ENCODE measurements at regions not wholly inside any gene's neighbourhood (a gene's known extent, or its start where the extent isn't known, plus 50 kb on each side); places are given as distances from the start of the nearest gene placed in this dataset.

GRCh38 chr5:36355516-36355915 is 53.8 kb upstream of the RANBP3L start:
- DNase-seq: no peak

GRCh38 chr5:36356915-36357314 is 55.2 kb upstream of the RANBP3L start:
- no peak for DNase-seq

DNA sequence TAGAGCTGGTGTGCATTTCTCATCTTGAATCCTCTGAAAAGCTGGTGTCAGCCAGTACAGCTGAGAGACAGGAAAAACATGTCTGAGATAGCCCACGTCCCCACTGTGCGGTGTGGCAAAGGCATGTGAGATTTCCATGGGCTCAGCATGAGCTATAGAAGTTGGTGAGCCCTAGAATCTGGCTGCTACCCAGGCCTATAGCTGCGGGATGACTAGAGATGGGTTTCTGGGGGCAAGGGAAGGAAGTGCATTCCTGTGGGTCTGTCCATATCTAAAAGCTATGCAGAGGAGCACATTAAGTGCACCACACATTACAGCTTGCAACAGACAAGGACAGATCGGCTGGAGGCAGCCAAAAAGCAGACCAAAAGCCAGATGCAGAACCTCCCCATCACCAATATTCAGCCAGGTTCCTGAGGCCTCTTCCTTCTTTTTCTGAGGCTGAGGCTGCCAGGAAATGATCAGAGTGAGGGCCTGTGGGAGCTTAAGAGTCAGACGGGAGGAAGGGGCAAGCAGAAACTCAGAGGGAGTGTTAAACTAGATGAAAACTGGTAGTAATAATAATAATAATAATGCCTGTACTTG is 55.8 kb upstream of the RANBP3L start:
- no peak for DNase-seq

DNA sequence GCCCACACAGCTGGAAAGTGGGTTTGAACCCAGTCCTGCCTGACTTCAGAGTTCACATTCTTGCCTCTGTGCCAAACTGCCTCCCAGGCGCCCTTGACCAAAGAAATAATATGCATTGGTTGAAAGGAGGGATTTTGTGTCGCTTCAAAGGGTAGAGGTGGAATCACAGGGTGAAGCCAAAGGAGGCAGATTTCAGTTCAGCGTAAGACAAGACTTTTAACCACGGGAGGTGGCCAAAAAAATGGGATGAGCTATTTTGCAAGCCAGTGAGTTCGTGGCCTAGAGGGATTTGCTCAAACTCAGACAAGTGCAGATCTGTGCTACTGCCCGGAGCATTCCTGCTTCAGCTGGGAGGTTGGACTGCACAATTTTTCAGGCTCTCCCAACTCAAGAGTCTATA is 57.6 kb upstream of the RANBP3L start:
- DNase-seq: no peak

GRCh38 chr5:36360307-36360706 is 58.6 kb upstream of the RANBP3L start:
- DNase-seq: no peak

DNA sequence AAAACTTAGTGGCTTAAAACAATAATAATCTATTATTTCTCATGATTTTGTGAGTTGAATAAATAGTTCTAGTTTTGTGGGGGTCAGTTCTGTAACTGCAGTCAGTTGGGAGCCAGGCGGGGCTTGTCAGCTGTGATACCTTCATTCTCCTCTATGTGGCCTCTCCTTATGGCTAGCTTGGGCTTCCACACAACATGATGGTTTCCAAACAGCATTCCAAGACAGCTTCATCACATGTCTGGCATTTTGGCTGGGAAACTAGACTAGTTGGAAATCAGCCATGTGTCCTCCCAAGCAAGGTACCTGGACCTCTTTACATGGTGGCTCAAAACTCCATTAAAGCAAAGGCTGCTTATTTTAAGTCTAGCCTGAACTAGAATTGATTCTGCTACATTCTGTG is 61.4 kb upstream of the RANBP3L start:
- DNase-seq: no peak

GRCh38 chr5:36363744-36364143 is 62.0 kb upstream of the RANBP3L start:
- DNase-seq: no peak

DNA sequence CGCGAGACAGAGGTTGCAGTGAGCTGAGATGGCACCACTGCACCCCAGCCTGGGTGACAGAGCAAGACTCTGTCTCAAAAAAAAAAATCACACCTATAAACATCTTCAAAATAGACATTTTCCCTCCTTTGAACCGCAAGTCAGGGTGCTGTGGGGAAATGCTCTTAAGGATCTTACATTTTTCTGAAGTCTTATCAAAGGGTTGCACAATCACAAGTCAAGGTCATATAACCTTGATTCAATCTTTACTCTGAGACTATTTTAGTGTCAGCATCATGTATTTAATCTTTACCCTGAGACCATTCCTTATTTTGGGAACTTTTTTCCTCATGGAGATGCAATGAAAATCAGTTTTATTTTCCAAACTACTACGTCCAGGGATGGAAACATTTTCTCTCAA is 62.8 kb upstream of the RANBP3L start:
- DNase-seq: no peak

DNA sequence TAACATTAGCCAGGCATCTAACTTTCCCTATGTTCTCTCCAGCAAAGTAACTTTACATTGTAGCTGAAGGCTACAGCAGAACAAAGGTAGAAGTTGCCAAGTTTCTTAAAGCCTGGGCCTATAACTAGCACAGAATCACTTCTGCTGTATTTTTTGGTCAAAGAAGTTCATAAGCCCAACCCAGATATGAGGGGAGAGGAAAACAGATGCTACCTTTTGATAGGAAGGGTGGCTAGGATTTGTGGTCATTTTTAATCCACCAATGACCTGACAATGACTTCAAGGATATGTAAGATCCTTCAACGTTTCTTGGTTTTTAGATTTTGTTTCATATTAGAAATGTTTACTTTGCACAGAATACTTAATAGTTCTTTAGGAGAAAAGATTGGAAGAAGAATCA is 64.2 kb upstream of the RANBP3L start:
- no peak for DNase-seq

GRCh38 chr5:36366883-36367282 is 65.2 kb upstream of the RANBP3L start:
- no peak for DNase-seq

DNA sequence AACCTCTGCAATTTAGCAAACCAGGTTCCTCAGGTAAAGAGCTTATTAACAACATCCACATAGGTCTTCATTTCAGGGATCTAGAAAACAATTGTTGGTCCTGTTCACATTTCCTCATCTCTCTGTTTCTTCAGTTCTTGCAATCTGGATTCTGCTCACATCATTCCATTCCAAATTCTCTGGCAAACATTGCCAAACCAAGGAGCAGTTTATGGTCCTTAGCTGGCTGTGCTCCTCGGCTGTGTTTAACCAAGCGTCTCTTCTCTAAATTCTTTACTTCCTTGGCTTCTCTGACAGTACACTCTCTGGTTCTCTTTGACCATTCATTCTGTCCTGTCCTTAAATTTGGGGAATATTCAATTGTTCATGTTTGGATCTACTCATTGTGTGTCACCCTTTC is 65.8 kb upstream of the RANBP3L start:
- no peak for DNase-seq

DNA sequence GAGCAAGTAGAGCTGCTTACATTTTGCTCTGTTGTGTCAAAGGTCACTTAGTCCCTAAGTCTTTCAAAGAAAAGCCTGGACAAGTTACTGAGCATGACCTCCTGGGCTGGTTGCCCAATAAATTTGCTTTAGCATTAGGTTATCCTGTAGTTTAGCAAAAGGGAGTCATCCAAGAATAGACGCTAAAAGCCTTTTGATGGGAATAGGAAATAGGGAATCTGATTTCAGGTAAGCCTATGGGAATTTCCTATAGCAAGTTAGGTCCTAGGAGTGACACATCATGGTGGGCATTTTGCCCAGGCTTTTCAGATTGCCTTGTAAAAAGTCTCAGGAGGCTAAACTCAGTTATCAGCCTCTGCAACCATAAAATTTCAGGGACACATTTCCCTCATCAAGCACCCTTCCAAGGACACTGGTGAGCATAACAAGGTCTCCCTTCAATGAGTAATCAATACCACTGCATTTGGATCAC is 67.6 kb upstream of the RANBP3L start:
- DNase-seq: no peak

DNA sequence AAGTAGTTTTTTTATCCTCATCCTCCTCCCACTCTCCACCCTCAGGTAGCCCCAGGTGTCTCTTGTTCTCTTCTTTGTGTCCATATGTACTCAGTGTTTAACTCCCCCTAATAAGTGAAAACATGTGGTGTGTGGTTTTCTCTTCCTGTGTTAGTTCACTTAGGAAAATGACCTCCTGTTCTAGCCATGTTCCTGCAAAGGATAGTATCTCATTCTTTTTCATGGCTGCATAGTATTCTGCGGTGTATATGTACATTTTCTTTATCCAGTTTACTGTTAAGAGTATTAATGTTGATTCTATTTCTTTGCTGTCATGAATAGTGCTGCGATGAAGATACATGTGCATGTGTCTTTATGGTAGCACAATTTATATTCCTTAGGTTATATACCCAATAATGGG is 68.4 kb upstream of the RANBP3L start:
- DNase-seq: no peak

GRCh38 chr5:36371366-36371765 is 69.7 kb upstream of the RANBP3L start:
- no peak for DNase-seq

DNA sequence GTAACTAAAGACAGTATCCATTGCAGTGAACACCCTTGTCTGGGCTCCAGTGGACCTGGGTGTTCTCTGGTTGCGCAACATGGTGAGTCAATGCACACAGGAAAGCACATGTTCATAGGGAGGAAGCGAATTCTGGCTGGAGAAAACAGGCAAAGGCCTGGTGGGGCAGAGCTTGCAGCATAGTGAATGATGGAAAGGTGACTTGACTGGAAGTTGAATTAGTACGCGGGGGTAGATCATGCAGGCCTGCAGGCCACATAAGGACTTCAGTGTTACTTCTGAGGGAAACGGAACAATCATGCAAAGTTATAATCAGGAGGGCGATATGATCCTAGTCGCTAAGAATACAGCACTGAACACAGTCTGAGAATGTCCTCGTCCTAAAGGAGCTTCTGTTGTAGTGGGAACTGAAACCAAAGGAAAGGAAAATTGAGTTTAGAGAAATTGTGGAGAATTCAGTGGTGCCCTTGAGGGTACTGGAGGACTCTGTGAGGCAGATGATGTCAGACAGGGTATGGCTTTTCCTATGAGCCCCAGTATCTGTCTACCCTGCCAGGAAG is 71.9 kb upstream of the RANBP3L start:
- no peak for DNase-seq

- no peak for DNase-seq
Measured at GRCh38 chr5:36374266-36374862, 72.7 kb upstream of the RANBP3L start.

DNA sequence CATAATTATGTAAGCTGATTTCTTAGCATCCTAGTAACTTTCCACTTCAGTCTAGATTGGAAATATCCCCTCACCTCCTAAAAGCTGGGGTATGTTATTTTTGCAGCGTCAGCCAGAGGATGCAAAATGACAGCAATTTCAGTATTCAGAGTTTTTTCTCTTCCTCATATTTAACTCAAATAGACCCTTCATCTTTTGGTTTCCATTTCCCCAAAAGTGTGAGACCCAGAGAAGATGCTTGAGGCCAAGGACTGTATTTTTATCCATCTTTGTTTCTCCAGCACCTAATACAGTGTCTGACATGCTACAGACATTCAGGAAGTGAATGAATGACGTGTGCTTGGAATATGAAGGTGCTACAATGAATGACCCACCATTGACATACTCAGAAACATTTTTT is 75.5 kb upstream of the RANBP3L start:
- DNase-seq: no peak

DNA sequence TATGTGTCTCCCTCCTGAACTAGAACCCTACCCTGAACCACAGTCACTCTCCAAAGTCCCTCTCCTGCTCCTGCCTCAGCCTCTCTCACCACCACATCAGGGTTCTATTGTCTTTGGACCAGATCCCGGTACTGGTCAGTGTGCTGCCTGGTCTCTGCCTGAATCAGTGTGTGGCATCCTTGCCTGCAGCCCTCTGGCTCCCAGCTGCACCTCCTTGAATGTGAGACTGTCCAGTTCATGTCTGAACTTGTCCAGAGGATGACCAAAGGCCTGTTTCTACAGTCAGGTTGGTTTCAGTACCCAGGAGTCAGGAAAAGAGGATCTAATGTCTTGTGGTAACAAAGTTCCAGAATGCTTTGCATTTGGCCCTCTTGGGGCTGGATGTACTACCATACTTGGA is 76.8 kb upstream of the RANBP3L start:
- DNase-seq: no peak

DNA sequence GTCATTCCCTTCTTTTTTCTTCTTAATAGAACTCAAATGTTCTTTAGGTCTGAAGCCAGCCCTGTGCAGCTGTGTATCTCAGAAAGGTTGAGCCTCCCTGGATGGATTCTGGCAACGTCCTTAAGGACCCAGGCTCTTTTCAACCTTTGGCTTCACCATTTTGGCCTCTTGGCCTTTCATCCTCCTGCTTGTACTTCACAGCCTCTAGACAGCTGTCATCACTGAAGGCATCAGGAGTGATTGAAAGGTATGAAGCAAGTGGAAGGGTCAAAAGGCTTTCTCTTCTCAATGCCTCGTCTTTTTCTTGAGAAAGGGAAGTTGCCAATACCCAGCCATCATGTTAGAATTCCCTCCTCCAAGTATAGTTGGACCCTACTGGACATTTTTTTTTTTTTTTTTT is 81.2 kb upstream of the RANBP3L start:
- no peak for DNase-seq

DNA sequence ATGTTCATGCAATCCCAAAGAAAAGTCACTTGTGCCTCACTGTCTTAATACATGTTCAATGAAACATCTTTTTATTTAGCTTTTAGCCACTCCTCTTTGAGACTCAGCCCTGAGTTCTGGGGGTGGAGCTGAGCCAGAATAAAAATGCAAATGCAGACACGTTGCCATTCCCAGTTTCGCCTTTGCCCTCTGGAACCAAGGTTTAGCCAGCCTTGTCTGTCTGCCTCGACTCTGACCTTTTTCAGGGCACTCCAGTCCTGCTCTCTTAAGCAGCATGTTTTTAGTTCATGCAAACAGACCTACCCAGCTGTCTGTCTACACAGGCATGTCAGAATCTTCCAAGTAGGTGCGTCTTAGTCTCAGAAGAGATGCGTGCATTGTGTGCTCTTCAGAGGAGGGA is 82.2 kb upstream of the RANBP3L start:
- no peak for DNase-seq

DNA sequence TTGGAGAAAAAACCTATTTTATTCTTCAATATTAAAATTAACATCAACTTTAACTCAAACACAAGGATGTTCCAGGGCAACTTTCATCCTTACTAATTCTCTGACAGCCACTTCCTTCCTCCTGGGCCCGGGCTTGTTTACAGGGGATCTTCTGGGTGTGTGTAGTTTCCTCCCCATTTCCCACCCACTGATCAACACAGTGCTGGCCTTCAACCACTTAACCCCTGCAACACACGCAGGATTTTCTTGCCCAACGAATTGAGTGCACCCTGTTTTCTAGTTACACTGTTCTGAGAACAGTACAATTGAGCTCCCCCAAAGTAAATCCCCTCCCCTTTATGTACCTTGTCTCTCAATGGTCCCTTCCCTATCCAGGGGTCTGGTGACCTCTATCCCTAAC is 83.1 kb upstream of the RANBP3L start:
- DNase-seq: no peak

DNA sequence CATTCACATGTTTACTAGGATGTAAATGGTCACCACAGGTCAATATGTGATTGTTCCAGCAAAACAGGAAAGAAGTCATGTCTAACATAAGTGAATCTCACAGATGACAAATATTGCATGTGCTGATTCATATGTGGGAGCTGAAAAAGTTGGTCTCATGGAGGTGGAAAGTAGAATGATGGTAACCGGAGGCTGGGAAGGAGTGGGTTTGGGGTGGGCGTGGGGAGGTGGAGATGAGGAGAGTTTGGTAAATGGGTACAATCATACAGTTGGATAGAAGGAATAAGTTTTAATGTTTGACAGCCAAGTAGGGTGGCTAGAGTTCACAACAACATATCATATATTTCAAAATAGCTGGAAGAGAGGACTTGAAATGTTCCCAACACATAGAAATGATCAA is 83.8 kb upstream of the RANBP3L start:
- DNase-seq: no peak

DNA sequence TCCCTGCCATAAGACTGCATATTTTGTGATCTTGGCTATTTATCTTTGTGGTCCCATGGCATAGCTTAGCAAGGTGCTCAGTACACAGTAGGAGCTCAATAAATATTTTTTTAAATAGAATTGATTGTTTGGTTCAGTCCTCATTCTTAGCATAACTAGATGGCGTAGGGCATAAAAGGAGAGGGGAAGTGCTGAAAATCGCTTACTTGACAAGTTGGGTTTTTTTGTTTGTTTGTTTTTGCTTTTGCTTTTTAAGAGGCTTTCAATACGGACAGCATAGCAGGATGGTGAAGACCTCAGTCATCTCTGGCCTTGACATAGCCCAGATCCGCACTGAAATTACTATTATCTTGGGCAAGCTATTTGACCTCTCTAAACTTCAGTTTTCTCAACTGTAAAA is 86.6 kb upstream of the RANBP3L start:
- DNase-seq: no peak

DNA sequence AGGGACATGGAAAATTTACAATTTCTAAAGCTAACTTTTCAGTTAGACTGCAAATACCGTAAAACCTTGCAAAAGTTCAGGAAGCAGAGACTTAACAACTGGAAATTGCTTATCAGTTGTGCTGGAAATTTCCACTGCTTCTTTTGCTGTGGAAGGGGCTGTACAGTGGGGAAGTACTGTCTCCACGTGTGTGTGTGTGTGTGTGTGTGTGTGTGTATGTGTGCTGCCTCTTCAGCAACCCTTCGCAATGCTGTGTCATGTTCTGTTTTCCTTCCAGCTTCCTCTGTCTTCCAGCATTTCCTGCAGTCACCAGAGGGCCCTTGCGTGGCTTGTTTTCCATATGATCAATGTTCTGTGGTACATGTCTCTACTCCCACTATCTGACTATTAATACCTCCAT is 87.5 kb upstream of the RANBP3L start:
- DNase-seq: no peak

- DNase-seq: no peak
Measured at GRCh38 chr5:36390640-36391039, 88.9 kb upstream of the RANBP3L start.
